ENCODE measurements at regions not wholly inside any gene's neighbourhood (a gene's known extent, or its start where the extent isn't known, plus 50 kb on each side); places are given as distances from the start of the nearest gene placed in this dataset.

- Mint-ChIP-seq H3K4me3 (no peak overlapping the region), H3K9me3 (ENCODE audit: low read depth) (no peaks in the 10 kb centered on the region), H3K27me3 (peaks cover 2% of the 10 kb centered on the region), H3K27ac (no peak overlapping the region), H3K36me3 (no peaks in the 10 kb centered on the region), H3K4me1 (no peaks in the 10 kb centered on the region)
- ATAC-seq (no peak), DNase-seq (no peak)
- CTCF ChIA-PET = no interaction called here
Observed at GRCh38 chr7:156141941-156142340, 329.7 kb upstream of the SHH start.

GRCh38 chr7:156140896-156141295 is 328.6 kb upstream of the SHH start:
- H3K36me3 Mint-ChIP-seq = no peaks in the 10 kb centered on the region
- ATAC-seq = no peak
- peaks cover 2% of the 10 kb centered on the region for H3K27me3 Mint-ChIP-seq

DNA sequence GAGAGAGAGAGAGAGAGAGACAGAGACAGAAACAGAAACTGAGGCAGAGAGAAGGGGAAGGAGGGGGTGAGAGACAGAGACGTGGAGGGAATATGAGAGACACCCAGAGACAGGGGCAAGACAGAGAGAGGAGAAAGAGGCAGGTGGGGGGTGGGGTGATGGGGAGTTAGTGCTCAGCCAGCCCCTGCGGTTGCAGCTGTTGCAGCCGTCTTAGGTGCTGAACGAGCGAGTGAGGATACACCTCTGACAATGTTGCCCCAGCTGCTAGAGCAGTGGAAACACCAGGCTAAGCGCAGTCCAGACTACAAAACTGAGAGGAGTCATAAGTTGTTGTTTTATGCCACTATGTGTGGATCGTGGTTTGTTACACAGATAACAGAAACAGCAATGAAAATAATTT is 328.2 kb upstream of the SHH start:
- no peaks in the 10 kb centered on the region for H3K9me3 Mint-ChIP-seq (ENCODE audit: low read depth)
- no peak overlapping the region for H3K27ac Mint-ChIP-seq
- CTCF ChIA-PET = no interaction called here
- ATAC-seq (no peak), DNase-seq (no peak)
- no peak overlapping the region for H3K4me3 Mint-ChIP-seq
- no peaks in the 10 kb centered on the region for H3K27me3 Mint-ChIP-seq
- H3K36me3 Mint-ChIP-seq = no peaks in the 10 kb centered on the region
- H3K4me1 Mint-ChIP-seq = no peaks in the 10 kb centered on the region

More at GRCh38 chr7:156140896-156141295, 328.6 kb upstream of the SHH start:
- CTCF ChIA-PET = no interaction called here
- Mint-ChIP-seq H3K9me3 (ENCODE audit: low read depth) (no peaks in the 10 kb centered on the region), H3K4me1 (no peaks in the 10 kb centered on the region), H3K4me3 (no peak overlapping the region), H3K27ac (no peak overlapping the region)
- no peak for DNase-seq

DNA sequence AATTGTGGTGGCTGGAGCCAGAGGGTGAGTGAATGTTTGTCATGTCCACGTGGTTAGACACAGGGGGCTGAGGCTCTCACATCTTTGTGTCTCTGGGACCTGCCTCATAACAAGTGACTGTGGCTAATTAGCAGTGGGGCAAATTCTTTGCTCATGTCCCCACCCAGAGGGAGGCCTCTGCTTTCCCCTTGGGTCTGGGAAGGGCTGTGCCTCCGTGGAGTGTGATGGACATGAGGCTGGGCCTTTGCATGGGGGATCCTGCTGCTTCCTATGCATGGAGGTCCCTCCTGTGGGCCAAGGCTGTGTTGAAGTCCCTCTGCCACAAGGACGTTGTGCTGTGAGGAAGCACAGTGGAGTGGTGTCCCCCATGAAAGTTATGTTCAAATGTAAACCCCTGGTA is 327.4 kb upstream of the SHH start:
- no peak for DNase-seq
- Mint-ChIP-seq H3K27ac (no peak overlapping the region), H3K4me1 (no peaks in the 10 kb centered on the region), H3K4me3 (no peak overlapping the region), H3K27me3 (no peaks in the 10 kb centered on the region), H3K36me3 (no peaks in the 10 kb centered on the region), H3K9me3 (ENCODE audit: low read depth) (no peaks in the 10 kb centered on the region)
- CTCF ChIA-PET = no interaction called here
- ATAC-seq = no peak

DNA sequence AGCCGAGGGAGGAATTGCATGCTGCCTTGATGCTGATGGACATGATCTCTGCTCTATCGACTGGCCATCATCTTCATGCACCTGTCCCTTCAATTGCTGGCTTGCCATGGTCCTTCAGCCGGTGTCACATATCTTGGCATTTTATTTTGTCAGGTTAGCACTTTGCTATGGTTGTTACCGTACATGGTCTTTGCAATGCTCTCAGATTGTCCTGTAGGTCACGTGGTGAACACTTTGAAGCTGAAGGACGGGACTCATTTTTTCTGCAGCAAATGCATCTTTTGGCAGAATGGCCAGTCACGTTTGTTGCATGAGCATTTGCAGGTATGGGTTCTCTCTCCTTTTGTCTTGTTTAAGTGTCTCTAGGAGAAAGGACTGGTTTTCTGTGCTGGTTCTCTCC is 326.8 kb upstream of the SHH start:
- Mint-ChIP-seq H3K4me3 (no peak overlapping the region), H3K27me3 (no peaks in the 10 kb centered on the region), H3K9me3 (ENCODE audit: low read depth) (no peaks in the 10 kb centered on the region), H3K36me3 (no peaks in the 10 kb centered on the region), H3K4me1 (no peaks in the 10 kb centered on the region), H3K27ac (no peak overlapping the region)
- CTCF ChIA-PET = no interaction called here
- no peak for DNase-seq
- no peak for ATAC-seq

GRCh38 chr7:156131881-156132280 is 319.6 kb upstream of the SHH start:
- Mint-ChIP-seq H3K4me3 (no peak overlapping the region), H3K27ac (no peak overlapping the region), H3K9me3 (ENCODE audit: low read depth) (no peaks in the 10 kb centered on the region), H3K27me3 (no peaks in the 10 kb centered on the region), H3K4me1 (no peaks in the 10 kb centered on the region), H3K36me3 (no peaks in the 10 kb centered on the region)
- DNase-seq (no peak), ATAC-seq (no peak)
- CTCF ChIA-PET = no interaction called here

GRCh38 chr7:156129522-156129921 is 317.3 kb upstream of the SHH start:
- Mint-ChIP-seq H3K9me3 (ENCODE audit: low read depth) (no peaks in the 10 kb centered on the region), H3K36me3 (no peaks in the 10 kb centered on the region), H3K4me1 (no peaks in the 10 kb centered on the region), H3K27ac (no peak overlapping the region), H3K27me3 (no peaks in the 10 kb centered on the region), H3K4me3 (no peak overlapping the region)
- no peak for ATAC-seq
- DNase-seq = no peak
- CTCF ChIA-PET = no interaction called here

DNA sequence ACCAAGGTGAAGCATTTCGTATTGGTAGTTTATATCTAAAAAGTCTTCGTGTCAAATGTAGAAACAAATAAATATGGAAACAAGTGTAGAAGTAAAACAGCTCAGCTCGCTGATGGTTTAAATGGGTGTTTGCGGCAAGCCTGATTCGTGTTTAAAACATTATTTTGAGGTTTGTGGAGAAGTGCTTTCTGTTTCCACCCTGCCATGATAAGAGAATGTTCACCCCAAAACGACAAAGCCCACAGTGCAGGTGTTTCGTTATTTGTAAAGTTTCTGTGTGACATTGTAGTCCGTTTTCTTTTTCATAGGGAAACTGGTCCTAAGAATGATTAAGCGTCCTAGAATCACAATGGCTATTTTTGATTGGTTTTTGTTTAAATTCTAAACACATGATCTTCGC is 316.2 kb upstream of the SHH start:
- Mint-ChIP-seq H3K27me3 (no peaks in the 10 kb centered on the region), H3K36me3 (no peaks in the 10 kb centered on the region), H3K27ac (no peak overlapping the region), H3K4me1 (no peaks in the 10 kb centered on the region), H3K4me3 (no peak overlapping the region), H3K9me3 (ENCODE audit: low read depth) (no peaks in the 10 kb centered on the region)
- ATAC-seq (no peak), DNase-seq (no peak)
- CTCF ChIA-PET = no interaction called here

DNA sequence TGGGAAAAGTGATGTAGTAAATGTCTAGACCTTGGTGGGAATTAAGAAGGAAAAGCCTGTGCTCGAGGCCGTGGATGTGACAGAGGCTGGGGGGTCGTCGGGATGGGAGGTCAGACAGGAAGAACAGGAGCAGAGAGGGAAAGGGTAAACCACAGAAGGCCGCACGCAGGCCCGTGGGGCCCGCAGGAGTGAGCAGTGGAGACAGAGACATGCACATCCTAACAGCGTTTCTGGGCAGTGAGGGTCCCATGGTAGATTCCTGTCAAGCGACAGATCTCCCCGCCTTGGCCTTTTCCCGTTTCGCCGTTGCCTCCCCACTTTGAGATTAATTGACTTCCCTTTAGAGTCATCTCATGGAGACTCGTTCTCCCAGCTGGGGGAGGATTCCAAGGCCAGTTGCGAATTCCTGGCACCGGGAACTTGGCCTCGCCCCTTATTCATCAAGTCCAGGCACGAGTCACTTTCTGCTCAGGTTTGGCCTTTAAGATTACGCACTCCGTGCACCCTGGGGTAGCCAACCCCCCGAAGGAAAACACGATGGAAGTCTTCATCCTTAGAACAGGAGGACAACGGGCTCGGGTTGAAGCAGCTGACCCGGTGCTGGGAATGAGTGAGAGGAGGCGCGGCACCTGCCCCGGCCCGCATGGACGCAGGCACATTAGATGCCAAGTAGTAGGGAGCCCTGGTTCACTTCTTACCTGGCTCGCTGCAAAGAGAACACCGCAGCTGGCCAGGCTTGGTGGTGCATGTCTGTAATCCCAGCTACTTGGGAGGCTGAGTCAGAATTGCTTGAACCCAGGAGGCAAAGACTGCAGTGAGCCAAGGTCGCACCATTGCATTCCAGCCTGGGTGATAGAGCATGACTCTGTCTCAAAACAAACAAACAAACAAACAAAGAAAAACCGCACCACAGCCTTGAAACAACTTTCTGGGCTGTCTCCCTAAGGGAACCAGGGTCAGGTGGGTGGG is 315.2 kb upstream of the SHH start:
- H3K27ac Mint-ChIP-seq = no peak overlapping the region
- ATAC-seq (no peak), DNase-seq (no peak)
- H3K9me3 Mint-ChIP-seq (ENCODE audit: low read depth) = no peaks in the 10 kb centered on the region
- no peaks in the 10 kb centered on the region for H3K4me1 Mint-ChIP-seq
- CTCF ChIA-PET = no interaction called here
- H3K4me3 Mint-ChIP-seq = no peak overlapping the region
- H3K36me3 Mint-ChIP-seq = no peaks in the 10 kb centered on the region
- no peaks in the 10 kb centered on the region for H3K27me3 Mint-ChIP-seq

DNA sequence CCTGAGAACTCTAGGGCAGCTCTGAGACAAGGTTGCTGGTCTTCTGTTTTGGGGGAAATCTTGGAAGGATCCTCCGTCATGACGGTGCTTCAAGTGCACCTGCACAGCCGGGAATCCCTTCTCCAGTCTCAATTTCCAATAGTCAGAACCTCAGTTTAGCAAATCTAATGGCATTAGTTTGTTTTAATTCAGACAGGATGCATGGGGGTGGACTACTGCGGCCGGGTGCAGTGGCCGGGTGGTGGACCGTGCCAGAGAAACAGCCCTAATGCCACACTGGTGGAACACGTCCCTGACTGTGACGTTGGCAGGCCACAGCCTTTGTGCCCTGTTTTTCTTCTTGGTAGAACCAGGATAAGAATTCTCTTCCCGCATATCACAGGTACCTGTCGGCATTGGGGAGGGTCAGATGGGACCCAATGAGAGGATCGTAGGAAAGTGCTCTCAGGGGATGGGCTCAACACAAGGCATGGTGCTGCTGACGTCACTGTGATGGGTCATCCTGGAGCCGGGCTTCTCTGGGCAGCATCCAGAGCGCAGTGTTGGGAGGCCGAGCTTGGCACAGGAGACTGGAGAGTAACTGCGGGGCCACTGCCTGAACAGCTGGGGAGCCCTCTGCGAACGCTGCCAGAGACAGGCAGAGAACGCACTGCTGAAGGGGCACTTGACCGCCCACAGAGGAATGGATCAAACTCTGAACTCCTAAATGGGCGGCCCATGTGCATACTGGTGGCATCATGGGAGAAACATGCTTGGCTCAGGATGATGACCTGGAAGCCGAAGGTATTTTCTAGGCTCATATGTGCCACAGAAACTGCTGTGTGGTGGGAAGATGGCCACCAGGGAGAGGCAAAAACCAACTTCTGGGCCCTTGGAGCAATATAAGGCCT is 313.8 kb upstream of the SHH start:
- H3K36me3 Mint-ChIP-seq = no peaks in the 10 kb centered on the region
- ATAC-seq = no peak
- H3K4me1 Mint-ChIP-seq = no peaks in the 10 kb centered on the region
- no peak overlapping the region for H3K4me3 Mint-ChIP-seq
- H3K27ac Mint-ChIP-seq = no peak overlapping the region
- no peaks in the 10 kb centered on the region for H3K9me3 Mint-ChIP-seq (ENCODE audit: low read depth)
- CTCF ChIA-PET = no interaction called here
- no peak for DNase-seq
- H3K27me3 Mint-ChIP-seq = no peaks in the 10 kb centered on the region

DNA sequence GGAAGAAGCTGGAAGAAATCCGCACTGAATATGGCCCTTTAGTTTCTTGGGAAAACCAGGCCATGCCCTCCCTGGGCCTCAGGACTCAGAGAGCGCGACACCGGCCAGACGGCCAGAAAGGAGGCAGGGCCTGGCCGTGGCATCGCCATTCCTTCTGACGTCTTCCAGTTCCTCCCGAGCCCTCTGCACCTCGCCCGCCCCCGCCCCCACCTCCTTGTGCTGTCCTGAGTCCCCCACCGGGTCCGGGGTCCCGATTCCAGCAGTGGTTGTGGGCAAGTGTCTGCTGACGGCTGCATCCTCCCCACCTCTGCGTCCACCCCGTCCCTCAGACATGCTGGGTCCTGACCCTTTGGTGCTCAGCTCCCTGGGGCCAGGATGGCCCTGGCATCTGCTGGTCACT is 312.1 kb upstream of the SHH start:
- no peaks in the 10 kb centered on the region for H3K4me1 Mint-ChIP-seq
- H3K36me3 Mint-ChIP-seq = no peaks in the 10 kb centered on the region
- no peaks in the 10 kb centered on the region for H3K9me3 Mint-ChIP-seq (ENCODE audit: low read depth)
- ATAC-seq (no peak), DNase-seq (no peak)
- CTCF ChIA-PET = no interaction called here
- no peak overlapping the region for H3K27ac Mint-ChIP-seq
- no peaks in the 10 kb centered on the region for H3K27me3 Mint-ChIP-seq
- no peak overlapping the region for H3K4me3 Mint-ChIP-seq

GRCh38 chr7:156123362-156123761 is 311.1 kb upstream of the SHH start:
- H3K27ac Mint-ChIP-seq = no peak overlapping the region
- H3K4me1 Mint-ChIP-seq = no peaks in the 10 kb centered on the region
- no peak overlapping the region for H3K4me3 Mint-ChIP-seq
- DNase-seq (no peak), ATAC-seq (no peak)
- H3K36me3 Mint-ChIP-seq = no peaks in the 10 kb centered on the region
- CTCF ChIA-PET = no interaction called here
- H3K9me3 Mint-ChIP-seq (ENCODE audit: low read depth) = no peaks in the 10 kb centered on the region
- no peaks in the 10 kb centered on the region for H3K27me3 Mint-ChIP-seq

GRCh38 chr7:156122752-156123354 is 310.6 kb upstream of the SHH start:
- no peaks in the 10 kb centered on the region for H3K36me3 Mint-ChIP-seq
- H3K27ac Mint-ChIP-seq = no peak overlapping the region
- ATAC-seq (no peak), DNase-seq (no peak)
- no peaks in the 10 kb centered on the region for H3K9me3 Mint-ChIP-seq (ENCODE audit: low read depth)
- H3K4me1 Mint-ChIP-seq = no peaks in the 10 kb centered on the region
- no peaks in the 10 kb centered on the region for H3K27me3 Mint-ChIP-seq
- no peak overlapping the region for H3K4me3 Mint-ChIP-seq
- CTCF ChIA-PET = no interaction called here

GRCh38 chr7:156121956-156122355 is 309.7 kb upstream of the SHH start:
- Mint-ChIP-seq H3K36me3 (no peaks in the 10 kb centered on the region), H3K27ac (no peak overlapping the region), H3K4me3 (no peak overlapping the region), H3K4me1 (no peaks in the 10 kb centered on the region), H3K9me3 (ENCODE audit: low read depth) (no peaks in the 10 kb centered on the region), H3K27me3 (no peaks in the 10 kb centered on the region)
- DNase-seq = no peak
- no peak for ATAC-seq
- CTCF ChIA-PET = no interaction called here

Measured in activated CD8-positive, alpha-beta memory T cell treated with anti-CD3 and anti-CD28 coated beads, Interleukin-2, amount 10 ng/mL, durations not matched to agents 7 days and 5 days (primary cell).